ENCODE measurements at regions not wholly inside any gene's neighbourhood (a gene's known extent, or its start where the extent isn't known, plus 50 kb on each side); places are given as distances from the start of the nearest gene placed in this dataset.
A peak's percentile ranks its signal among the peaks of the same experiment; 100 is the strongest.

DNA sequence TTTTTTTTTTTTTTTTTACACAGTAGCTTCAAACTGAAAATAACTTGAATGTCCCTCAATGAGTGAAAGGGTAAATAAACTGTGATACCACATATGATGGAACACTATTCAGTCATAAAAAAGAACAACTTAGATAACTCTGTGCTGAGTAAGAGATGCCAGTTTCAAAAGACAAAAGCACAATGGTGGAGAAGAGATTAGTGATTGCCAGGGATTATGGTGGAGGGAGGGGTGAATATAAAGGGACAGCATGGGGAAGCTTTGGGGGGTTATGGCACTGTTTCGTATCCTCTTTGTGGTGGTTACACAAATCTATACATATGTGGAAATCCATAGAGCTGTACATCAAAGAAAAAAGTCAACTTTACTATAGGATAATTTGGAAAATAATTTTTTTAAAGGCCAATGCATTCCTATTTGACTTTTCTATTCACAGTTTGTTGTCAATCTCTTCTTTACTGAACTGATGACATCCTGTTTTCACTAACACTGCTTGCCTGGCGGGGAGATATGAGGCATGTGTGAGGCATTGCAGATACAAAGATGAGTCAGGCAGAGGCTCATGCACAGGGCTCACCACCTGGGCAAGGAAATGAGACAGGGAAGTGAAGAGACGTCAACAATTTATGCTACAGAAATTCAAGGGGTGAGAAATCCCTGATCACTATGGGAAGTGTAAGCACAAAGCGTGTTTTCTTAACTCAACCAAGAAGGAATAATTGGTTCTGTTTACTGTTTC, 302.7 kb downstream of the DUSP10 start (continued):
- TF ChIP-seq NFYA (IDR thresholded peaks at IDR 0.05; ENCODE audit: borderline replicate concordance, low read depth, low read length), result no peak
- TF ChIP-seq, protein P1, sequence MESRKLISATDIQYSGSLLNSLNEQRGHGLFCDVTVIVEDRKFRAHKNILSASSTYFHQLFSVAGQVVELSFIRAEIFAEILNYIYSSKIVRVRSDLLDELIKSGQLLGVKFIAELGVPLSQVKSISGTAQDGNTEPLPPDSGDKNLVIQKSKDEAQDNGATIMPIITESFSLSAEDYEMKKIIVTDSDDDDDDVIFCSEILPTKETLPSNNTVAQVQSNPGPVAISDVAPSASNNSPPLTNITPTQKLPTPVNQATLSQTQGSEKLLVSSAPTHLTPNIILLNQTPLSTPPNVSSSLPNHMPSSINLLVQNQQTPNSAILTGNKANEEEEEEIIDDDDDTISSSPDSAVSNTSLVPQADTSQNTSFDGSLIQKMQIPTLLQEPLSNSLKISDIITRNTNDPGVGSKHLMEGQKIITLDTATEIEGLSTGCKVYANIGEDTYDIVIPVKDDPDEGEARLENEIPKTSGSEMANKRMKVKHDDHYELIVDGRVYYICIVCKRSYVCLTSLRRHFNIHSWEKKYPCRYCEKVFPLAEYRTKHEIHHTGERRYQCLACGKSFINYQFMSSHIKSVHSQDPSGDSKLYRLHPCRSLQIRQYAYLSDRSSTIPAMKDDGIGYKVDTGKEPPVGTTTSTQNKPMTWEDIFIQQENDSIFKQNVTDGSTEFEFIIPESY (IDR thresholded peaks at IDR 0.05), result no peak

DNA sequence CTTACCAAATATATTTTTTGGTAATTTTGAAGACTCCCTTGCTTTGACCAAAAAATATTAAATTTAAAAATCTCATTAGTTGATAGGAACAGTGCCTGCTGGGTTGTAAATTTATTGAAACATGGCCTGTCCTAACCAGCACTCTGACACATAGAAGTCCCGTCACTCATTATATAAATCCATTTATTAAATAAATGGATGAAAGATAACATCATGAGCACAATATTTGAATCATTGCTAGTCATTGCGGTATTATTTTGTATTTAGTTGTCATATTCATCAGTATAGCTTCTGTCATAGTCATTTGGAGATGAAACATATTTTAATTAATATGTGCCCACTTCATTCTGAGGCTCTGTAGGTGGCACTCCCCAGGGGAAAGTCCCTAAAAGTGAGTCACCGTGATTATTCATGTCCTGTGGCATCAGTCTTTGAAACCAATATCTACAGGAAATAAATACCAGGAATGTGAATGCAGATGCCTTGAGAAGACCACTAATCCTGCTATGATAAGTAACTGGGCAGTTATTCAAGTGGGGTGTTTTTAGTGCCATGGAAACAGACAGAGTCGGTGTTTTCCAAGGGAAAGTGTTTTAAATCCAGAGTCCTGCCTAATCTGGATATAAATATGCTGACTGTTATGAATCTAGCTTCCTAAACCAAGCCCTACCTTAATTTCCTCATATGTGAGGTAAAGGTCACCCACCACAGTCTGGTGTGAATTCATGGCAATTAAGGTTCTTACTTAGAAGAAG, 302.0 kb downstream of the DUSP10 start:
- DNase-seq (ENCODE audit: low read depth, low spot score) (no peak), ATAC-seq (peak; percentile 76), FAIRE-seq (no peak)
- Histone ChIP-seq H3K4me2 (ENCODE audit: control insufficient read depth, insufficient read depth) (no peak overlapping the region), H2AFZ (ENCODE audit: control insufficient read depth, low read depth, low read length) (no peak overlapping the region), H3K79me2 (ENCODE audit: control insufficient read depth, insufficient read depth, low read length) (no peaks in the 10 kb centered on the region), H3K9me3 (replicated peaks; ENCODE audit: control insufficient read depth, insufficient read depth, low read length) (no peaks in the 10 kb centered on the region), H3K27ac (ENCODE audit: control insufficient read depth, insufficient read depth) (no peak overlapping the region), H4K20me1 (ENCODE audit: control insufficient read depth, insufficient read depth) (no peaks in the 10 kb centered on the region), H3K4me1 (ENCODE audit: control insufficient read depth, insufficient read depth, low read length) (0 out of 2 replicates have a peak, but pooled peaks cover 4% of the 10 kb centered on the region), H3K9ac (ENCODE audit: control insufficient read depth, insufficient read depth, low read length) (no peak overlapping the region), H3K36me3 (ENCODE audit: control insufficient read depth in 2 of 2, insufficient read depth in 2 of 2, low read length in 1 of 2) (no peaks in the 10 kb centered on the region), H3K27me3 (replicated peaks in 1 of 2; ENCODE audit: control insufficient read depth in 2 of 2, insufficient read depth in 2 of 2, low read length in 1 of 2) (no peaks in the 10 kb centered on the region), H3K4me3 (no peak overlapping the region)
- no TSS peak for BruUV-seq (replicated peaks)
- ChIA-PET RAD21 (ENCODE audit: unreplicated experiment) (no interaction called here), CTCF (interaction anchor here (1.0 to 1.3 kb wide), 3 partner anchors 10 to 728 kb away, joined by 3 to 5 read pairs (median 4); no protein-coding TSS in a partner anchor), SMC1A (ENCODE audit: uncharacterized antibody, unreplicated experiment) (interaction anchor here (1.9 to 2.6 kb wide), 2 partner anchors 9 to 565 kb away, joined by 7 to 9 read pairs; no protein-coding TSS in a partner anchor), POLR2A (interaction anchor here (0.6 kb wide), 1 partner anchor 228 kb away, joined by 5 read pairs; no protein-coding TSS in a partner anchor)
- intact Hi-C loops (cut with micrococcal nuclease; ENCODE audit: unreplicated experiment), result loop anchor here (5.0 to 10.0 kb wide), 4 partner anchors 175 to 1015 kb away; no protein-coding TSS in a partner anchor
- WGBS (ENCODE audit: insufficient coverage, insufficient replicate concordance, low lambda C conversion rate, missing lambda C conversion rate), result 28% methylated on average over 4 of the region's 4 CpGs
- in situ Hi-C loops (cut with MboI), result loop anchor here (5.0 kb wide), 1 partner anchor 563 kb away; the partner anchor contains the start of gene HLX
- no peak for TF ChIP-seq POLR2AphosphoS5 (IDR thresholded peaks at IDR 0.05; ENCODE audit: low read length)
- TF ChIP-seq JUNB (IDR thresholded peaks at IDR 0.05), result no peak
- no peak for TF ChIP-seq MYB (IDR thresholded peaks at IDR 0.05; ENCODE audit: borderline replicate concordance, low read depth, low read length)
- TF ChIP-seq, protein P2, sequence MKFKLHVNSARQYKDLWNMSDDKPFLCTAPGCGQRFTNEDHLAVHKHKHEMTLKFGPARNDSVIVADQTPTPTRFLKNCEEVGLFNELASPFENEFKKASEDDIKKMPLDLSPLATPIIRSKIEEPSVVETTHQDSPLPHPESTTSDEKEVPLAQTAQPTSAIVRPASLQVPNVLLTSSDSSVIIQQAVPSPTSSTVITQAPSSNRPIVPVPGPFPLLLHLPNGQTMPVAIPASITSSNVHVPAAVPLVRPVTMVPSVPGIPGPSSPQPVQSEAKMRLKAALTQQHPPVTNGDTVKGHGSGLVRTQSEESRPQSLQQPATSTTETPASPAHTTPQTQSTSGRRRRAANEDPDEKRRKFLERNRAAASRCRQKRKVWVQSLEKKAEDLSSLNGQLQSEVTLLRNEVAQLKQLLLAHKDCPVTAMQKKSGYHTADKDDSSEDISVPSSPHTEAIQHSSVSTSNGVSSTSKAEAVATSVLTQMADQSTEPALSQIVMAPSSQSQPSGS (IDR thresholded peaks at IDR 0.05; ENCODE audit: low read length), result no peak
- TF ChIP-seq CHD2 (IDR thresholded peaks at IDR 0.05; ENCODE audit: borderline replicate concordance, low read depth, low read length), result no peak
- TF ChIP-seq, protein P3, sequence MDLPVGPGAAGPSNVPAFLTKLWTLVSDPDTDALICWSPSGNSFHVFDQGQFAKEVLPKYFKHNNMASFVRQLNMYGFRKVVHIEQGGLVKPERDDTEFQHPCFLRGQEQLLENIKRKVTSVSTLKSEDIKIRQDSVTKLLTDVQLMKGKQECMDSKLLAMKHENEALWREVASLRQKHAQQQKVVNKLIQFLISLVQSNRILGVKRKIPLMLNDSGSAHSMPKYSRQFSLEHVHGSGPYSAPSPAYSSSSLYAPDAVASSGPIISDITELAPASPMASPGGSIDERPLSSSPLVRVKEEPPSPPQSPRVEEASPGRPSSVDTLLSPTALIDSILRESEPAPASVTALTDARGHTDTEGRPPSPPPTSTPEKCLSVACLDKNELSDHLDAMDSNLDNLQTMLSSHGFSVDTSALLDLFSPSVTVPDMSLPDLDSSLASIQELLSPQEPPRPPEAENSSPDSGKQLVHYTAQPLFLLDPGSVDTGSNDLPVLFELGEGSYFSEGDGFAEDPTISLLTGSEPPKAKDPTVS (IDR thresholded peaks at IDR 0.05; ENCODE audit: low read depth, low read length), result no peak
- TF ChIP-seq, protein P4, sequence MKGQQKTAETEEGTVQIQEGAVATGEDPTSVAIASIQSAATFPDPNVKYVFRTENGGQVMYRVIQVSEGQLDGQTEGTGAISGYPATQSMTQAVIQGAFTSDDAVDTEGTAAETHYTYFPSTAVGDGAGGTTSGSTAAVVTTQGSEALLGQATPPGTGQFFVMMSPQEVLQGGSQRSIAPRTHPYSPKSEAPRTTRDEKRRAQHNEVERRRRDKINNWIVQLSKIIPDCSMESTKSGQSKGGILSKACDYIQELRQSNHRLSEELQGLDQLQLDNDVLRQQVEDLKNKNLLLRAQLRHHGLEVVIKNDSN (IDR thresholded peaks at IDR 0.05; ENCODE audit: borderline replicate concordance, extremely low read length, insufficient read depth, low read depth, low read length), result no peak
- TF ChIP-seq, protein P5, sequence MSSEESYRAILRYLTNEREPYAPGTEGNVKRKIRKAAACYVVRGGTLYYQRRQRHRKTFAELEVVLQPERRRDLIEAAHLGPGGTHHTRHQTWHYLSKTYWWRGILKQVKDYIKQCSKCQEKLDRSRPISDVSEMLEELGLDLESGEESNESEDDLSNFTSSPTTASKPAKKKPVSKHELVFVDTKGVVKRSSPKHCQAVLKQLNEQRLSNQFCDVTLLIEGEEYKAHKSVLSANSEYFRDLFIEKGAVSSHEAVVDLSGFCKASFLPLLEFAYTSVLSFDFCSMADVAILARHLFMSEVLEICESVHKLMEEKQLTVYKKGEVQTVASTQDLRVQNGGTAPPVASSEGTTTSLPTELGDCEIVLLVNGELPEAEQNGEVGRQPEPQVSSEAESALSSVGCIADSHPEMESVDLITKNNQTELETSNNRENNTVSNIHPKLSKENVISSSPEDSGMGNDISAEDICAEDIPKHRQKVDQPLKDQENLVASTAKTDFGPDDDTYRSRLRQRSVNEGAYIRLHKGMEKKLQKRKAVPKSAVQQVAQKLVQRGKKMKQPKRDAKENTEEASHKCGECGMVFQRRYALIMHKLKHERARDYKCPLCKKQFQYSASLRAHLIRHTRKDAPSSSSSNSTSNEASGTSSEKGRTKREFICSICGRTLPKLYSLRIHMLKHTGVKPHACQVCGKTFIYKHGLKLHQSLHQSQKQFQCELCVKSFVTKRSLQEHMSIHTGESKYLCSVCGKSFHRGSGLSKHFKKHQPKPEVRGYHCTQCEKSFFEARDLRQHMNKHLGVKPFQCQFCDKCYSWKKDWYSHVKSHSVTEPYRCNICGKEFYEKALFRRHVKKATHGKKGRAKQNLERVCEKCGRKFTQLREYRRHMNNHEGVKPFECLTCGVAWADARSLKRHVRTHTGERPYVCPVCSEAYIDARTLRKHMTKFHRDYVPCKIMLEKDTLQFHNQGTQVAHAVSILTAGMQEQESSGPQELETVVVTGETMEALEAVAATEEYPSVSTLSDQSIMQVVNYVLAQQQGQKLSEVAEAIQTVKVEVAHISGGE (CRISPR knock-in tag; IDR thresholded peaks at IDR 0.05), result no peak
